Transverse colon (tissue), 4 donors: ENCODE measurements at regions not wholly inside any gene's neighbourhood (a gene's known extent, or its start where the extent isn't known, plus 50 kb on each side); places are given as distances from the start of the nearest gene placed in this dataset.

ENCODE experiments used
- CTCF ChIP-seq, 5 experiments: fragments of 200-600 bp in 3 of 5; fragments of 450-650 bp in 2 of 5; sonication (generic) in 3 of 5; IDR thresholded peaks; 1 replicate in 2 of 5; 2 replicates in 3 of 5; pipeline ENCODE4 v1.5.1; 2016 to 2017; ENCODE audit warnings: antibody characterized with exemption in 5 of 5, inconsistent platforms in 3 of 5, mild to moderate bottlenecking in 2 of 5, moderate library complexity in 1 of 5
- POLR2A ChIP-seq: fragments of 450-650 bp; IDR thresholded peaks from one replicate; pipeline ENCODE4 v1.6.1; 2016; ENCODE audit warnings: antibody characterized with exemption, mild to moderate bottlenecking, moderate library complexity
- POLR2AphosphoS5 ChIP-seq, 3 donors: sonication (generic); formaldehyde crosslinking; IDR thresholded peaks; one replicate each; pipeline ENCODE4 v1.6.1; 2016; ENCODE audit warnings: antibody characterized with exemption in 3 of 3

GRCh38 chr4:27218013-27218412, 357.4 kb downstream of the STIM2 start:
- TF ChIP-seq POLR2A (no peak), CTCF (IDR thresholded peaks at IDR 0.05) (no peak), POLR2AphosphoS5 (IDR thresholded peaks at IDR 0.05) (no peak)
